BE2C (cell line): ENCODE measurements at regions not wholly inside any gene's neighbourhood (a gene's known extent, or its start where the extent isn't known, plus 50 kb on each side); places are given as distances from the start of the nearest gene placed in this dataset.

ENCODE experiments used
- DNase-seq: peaks from one replicate; pipeline ENCODE4 v3.0.0-alpha.2; 2020
- H3K27me3 ChIP-seq: fragments of 250-450 bp; sonication (Bioruptor Pico); 2 replicates; pipeline ENCODE4 v1.5.1; 2020; ENCODE audit warnings: mild to moderate bottlenecking
- H3K36me3 ChIP-seq: fragments of 250-450 bp; sonication (Bioruptor Pico); 2 replicates; pipeline ENCODE4 v1.5.1; 2020; ENCODE audit warnings: mild to moderate bottlenecking
- H3K4me1 ChIP-seq: fragments of 250-450 bp; sonication (Bioruptor Pico); 2 replicates; pipeline ENCODE4 v1.5.1; 2020
- H3K4me3 ChIP-seq: 2 replicates; pipeline ENCODE4 v1.5.1; 2011; ENCODE audit warnings: low read depth, low read length
- H3K9me3 ChIP-seq: fragments of 250-450 bp; sonication (Bioruptor Pico); 2 replicates; pipeline ENCODE4 v1.5.1; 2020
- TF ChIP-seq, protein P1 (sequence below): IDR thresholded peaks from 2 replicates; pipeline ENCODE4 v1.5.1; 2012; ENCODE audit warnings: mild to moderate bottlenecking, low read depth, low read length

DNA sequence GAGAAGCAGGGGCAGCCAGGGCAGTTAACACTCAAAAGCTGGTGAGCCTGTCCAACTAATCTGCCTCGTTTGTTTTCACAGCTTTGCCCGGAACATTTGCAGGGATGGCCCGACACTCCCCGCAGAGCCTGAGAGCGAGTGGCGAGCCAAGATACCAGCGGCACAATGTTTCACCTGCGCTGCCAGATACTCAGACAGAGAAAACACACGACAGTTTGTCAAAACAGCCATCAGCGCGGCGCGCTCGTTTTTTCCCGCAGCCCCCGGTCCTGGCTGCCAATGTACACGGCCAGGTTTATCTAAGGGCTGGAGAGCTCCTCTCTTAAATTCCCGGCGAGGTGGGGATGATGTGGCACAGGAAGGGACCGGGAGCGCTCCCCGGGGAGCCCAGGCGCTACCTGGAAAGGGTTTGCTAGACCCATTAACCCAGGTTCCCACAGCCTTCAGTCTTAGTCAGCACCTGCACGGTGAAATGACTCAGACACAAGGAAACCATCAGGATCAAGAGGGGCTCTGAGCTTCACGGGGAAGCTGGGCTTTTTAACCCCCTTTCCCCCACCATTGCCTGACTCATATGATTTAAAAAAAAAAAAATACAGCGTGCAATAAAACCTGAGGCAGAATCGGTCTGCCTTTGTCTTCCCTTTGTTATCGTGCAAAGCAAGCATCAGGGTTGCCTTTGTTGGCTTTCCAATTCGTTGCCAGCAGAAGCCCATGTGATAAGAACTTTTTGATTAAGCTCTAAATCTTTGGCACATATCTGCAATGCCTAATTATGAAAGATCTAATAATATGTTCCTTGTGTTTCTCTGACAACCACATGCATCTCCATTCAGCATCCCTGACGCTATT is 186.2 kb downstream of the EFNB2 start:
- peak; percentile 33 for DNase-seq
- no peaks in the 10 kb centered on the region for H3K27me3 ChIP-seq
- no peaks in the 10 kb centered on the region for H3K9me3 ChIP-seq
- H3K36me3 ChIP-seq = no peaks in the 10 kb centered on the region
- TF ChIP-seq, protein P1, sequence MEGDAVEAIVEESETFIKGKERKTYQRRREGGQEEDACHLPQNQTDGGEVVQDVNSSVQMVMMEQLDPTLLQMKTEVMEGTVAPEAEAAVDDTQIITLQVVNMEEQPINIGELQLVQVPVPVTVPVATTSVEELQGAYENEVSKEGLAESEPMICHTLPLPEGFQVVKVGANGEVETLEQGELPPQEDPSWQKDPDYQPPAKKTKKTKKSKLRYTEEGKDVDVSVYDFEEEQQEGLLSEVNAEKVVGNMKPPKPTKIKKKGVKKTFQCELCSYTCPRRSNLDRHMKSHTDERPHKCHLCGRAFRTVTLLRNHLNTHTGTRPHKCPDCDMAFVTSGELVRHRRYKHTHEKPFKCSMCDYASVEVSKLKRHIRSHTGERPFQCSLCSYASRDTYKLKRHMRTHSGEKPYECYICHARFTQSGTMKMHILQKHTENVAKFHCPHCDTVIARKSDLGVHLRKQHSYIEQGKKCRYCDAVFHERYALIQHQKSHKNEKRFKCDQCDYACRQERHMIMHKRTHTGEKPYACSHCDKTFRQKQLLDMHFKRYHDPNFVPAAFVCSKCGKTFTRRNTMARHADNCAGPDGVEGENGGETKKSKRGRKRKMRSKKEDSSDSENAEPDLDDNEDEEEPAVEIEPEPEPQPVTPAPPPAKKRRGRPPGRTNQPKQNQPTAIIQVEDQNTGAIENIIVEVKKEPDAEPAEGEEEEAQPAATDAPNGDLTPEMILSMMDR = no peak
- H3K4me1 ChIP-seq = peaks cover 7% of the 10 kb centered on the region; the same call in 1 of the 2 replicates
- peak overlapping the region; percentile 75 for H3K4me3 ChIP-seq

GRCh38 chr13:106348075-106348840 is 187.2 kb downstream of the EFNB2 start:
- Histone ChIP-seq H3K9me3 (no peaks in the 10 kb centered on the region), H3K27me3 (no peaks in the 10 kb centered on the region), H3K4me1 (peaks cover 3% of the 10 kb centered on the region; the same call in 1 of the 2 replicates), H3K4me3 (no peak overlapping the region), H3K36me3 (no peaks in the 10 kb centered on the region)
- TF ChIP-seq, protein P1 = no peak
- DNase-seq = no peak

GRCh38 chr13:106344342-106344741 is 191.1 kb downstream of the EFNB2 start:
- TF ChIP-seq, protein P1 = no peak
- Histone ChIP-seq H3K27me3 (no peaks in the 10 kb centered on the region), H3K4me3 (no peak overlapping the region), H3K4me1 (no peaks in the 10 kb centered on the region), H3K36me3 (no peaks in the 10 kb centered on the region), H3K9me3 (peaks cover 4% of the 10 kb centered on the region)
- DNase-seq = no peak

- Histone ChIP-seq H3K27me3 (no peaks in the 10 kb centered on the region), H3K4me3 (no peak overlapping the region), H3K9me3 (peaks cover 4% of the 10 kb centered on the region), H3K4me1 (no peaks in the 10 kb centered on the region), H3K36me3 (no peaks in the 10 kb centered on the region)
- TF ChIP-seq, protein P1 = no peak
- no peak for DNase-seq
These were observed 191.6 kb downstream of the EFNB2 start for GRCh38 chr13:106343836-106344235.

DNA sequence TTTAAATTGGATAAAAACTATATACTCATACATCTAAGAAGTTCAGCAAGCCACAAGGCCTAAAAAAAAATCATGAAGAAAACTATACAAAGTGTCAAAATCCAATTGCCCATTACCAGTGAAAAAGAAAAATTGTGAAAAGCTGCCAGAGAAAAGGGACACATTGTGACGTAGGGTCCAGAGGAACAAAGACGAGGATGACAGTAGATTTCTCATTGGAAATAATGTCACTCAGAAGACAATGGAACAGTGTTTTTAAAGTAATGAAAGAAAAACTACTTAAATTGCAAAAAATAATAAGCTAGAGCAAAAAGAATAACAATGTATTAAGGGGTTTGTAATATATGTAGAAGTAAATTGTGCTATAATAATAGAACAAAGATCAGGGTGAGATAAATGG is 195.2 kb downstream of the EFNB2 start:
- H3K4me3 ChIP-seq = no peak overlapping the region
- no peaks in the 10 kb centered on the region for H3K36me3 ChIP-seq
- H3K9me3 ChIP-seq = peaks cover 4% of the 10 kb centered on the region
- no peaks in the 10 kb centered on the region for H3K4me1 ChIP-seq
- TF ChIP-seq, protein P1 = no peak
- DNase-seq = no peak
- no peaks in the 10 kb centered on the region for H3K27me3 ChIP-seq
